IPS DF 6.9 (cell line): ENCODE measurements at regions not wholly inside any gene's neighbourhood (a gene's known extent, or its start where the extent isn't known, plus 50 kb on each side); places are given as distances from the start of the nearest gene placed in this dataset.
"Not testable (repeated sequence)": the region's sequence is repeated elsewhere in the genome, so short reads cannot be mapped to it uniquely, and the experiment has no call there.

Experiments used
- DNase-seq: peaks from one replicate; pipeline ENCODE4 v3.0.0-alpha.2; 2013; ENCODE audit warnings: low read depth, low spot score
- H3K27ac ChIP-seq: one replicate; pipeline ENCODE4 v1.5.1; 2013; ENCODE audit warnings: low read length, control low read depth
- H3K27me3 ChIP-seq: 2 replicates; pipeline ENCODE4 v1.6.1; 2013; ENCODE audit warnings: mild to moderate bottlenecking, low read length; ENCODE audit not compliant: control insufficient read depth, insufficient read depth
- H3K36me3 ChIP-seq: 2 replicates; pipeline ENCODE4 v1.6.1; 2013; ENCODE audit warnings: low read length; ENCODE audit not compliant: control insufficient read depth, insufficient read depth
- H3K4me1 ChIP-seq: 2 replicates; pipeline ENCODE4 v1.6.1; 2013; ENCODE audit warnings: low read length; ENCODE audit not compliant: control insufficient read depth, insufficient read depth
- H3K4me3 ChIP-seq: 2 replicates; pipeline ENCODE4 v1.5.1; 2013; ENCODE audit warnings: mild to moderate bottlenecking, low read length
- H3K9me3 ChIP-seq: 2 replicates; pipeline ENCODE4 v1.6.1; 2013; ENCODE audit warnings: low read length, inconsistent platforms; ENCODE audit not compliant: control insufficient read depth, insufficient read depth
- WGBS: extraction: QIAGEN DNeasy Blood & Tissue Kit; methylation state at CpG from one replicate; pipeline ENCODE4 v1.1.7; 2013; ENCODE audit warnings: mixed read lengths, missing lambda C conversion rate; ENCODE audit not compliant: insufficient read length, insufficient coverage; 5-methylcytosine and 5-hydroxymethylcytosine counted together

GRCh38 chr3:15932348-15933300 is 134.8 kb upstream of the ANKRD28 start:
- no peak overlapping the region for H3K27ac ChIP-seq
- H3K36me3 ChIP-seq = no peaks in the 10 kb centered on the region
- H3K4me1 ChIP-seq = no peaks in the 10 kb centered on the region
- no peak overlapping the region for H3K4me3 ChIP-seq
- H3K9me3 ChIP-seq = no peaks in the 10 kb centered on the region
- DNase-seq = no peak
- no CpG with 5 or more reads among the region's 7 CpGs for WGBS
- H3K27me3 ChIP-seq = no peaks in the 10 kb centered on the region

- no peaks in the 10 kb centered on the region for H3K36me3 ChIP-seq
- no peaks in the 10 kb centered on the region for H3K9me3 ChIP-seq
- H3K4me1 ChIP-seq = no peaks in the 10 kb centered on the region
- H3K27ac ChIP-seq = no peak overlapping the region
- no peak overlapping the region for H3K4me3 ChIP-seq
- WGBS = no CpG with 5 or more reads among the region's 4 CpGs
- no peaks in the 10 kb centered on the region for H3K27me3 ChIP-seq
- DNase-seq = no peak
Observed at GRCh38 chr3:15933439-15934139, 135.8 kb upstream of the ANKRD28 start.

- H3K27ac ChIP-seq = no peak overlapping the region
Observed at GRCh38 chr3:15934389-15935195, 136.8 kb upstream of the ANKRD28 start.

GRCh38 chr3:15936312-15936711 is 138.5 kb upstream of the ANKRD28 start:
- no CpG with 5 or more reads among the region's 5 CpGs for WGBS
- no peaks in the 10 kb centered on the region for H3K36me3 ChIP-seq
- H3K4me3 ChIP-seq = no peak overlapping the region
- H3K9me3 ChIP-seq = no peaks in the 10 kb centered on the region
- no peak for DNase-seq
- no peaks in the 10 kb centered on the region for H3K27me3 ChIP-seq
- H3K4me1 ChIP-seq = no peaks in the 10 kb centered on the region
- no peak overlapping the region for H3K27ac ChIP-seq

More at GRCh38 chr3:15934389-15935195, 136.8 kb upstream of the ANKRD28 start:
- H3K27me3 ChIP-seq = no peaks in the 10 kb centered on the region
- H3K36me3 ChIP-seq = no peaks in the 10 kb centered on the region
- no peak overlapping the region for H3K4me3 ChIP-seq
- no peaks in the 10 kb centered on the region for H3K9me3 ChIP-seq
- H3K4me1 ChIP-seq = no peaks in the 10 kb centered on the region
- WGBS = no CpG with 5 or more reads among the region's 6 CpGs
- DNase-seq = no peak

GRCh38 chr3:15940641-15941040 is 142.9 kb upstream of the ANKRD28 start:
- no CpG with 5 or more reads among the region's 1 CpG for WGBS
- DNase-seq = no peak
- no peaks in the 10 kb centered on the region for H3K27me3 ChIP-seq
- no peak overlapping the region for H3K27ac ChIP-seq
- H3K4me1 ChIP-seq = no peaks in the 10 kb centered on the region
- H3K36me3 ChIP-seq = no peaks in the 10 kb centered on the region
- H3K9me3 ChIP-seq = no peaks in the 10 kb centered on the region
- no peak overlapping the region for H3K4me3 ChIP-seq

GRCh38 chr3:15941457-15941856 is 143.7 kb upstream of the ANKRD28 start:
- not testable (repeated sequence) for DNase-seq, H3K4me3 ChIP-seq, H3K27ac ChIP-seq, H3K9me3 ChIP-seq, H3K27me3 ChIP-seq, H3K4me1 ChIP-seq, H3K36me3 ChIP-seq
- WGBS = no CpG with 5 or more reads among the region's 2 CpGs

GRCh38 chr3:15941958-15942357 is 144.2 kb upstream of the ANKRD28 start:
- H3K9me3 ChIP-seq = no peaks in the 10 kb centered on the region
- WGBS = no CpG with 5 or more reads among the region's 1 CpG
- H3K27ac ChIP-seq = no peak overlapping the region
- DNase-seq = no peak
- H3K4me3 ChIP-seq = no peak overlapping the region
- H3K27me3 ChIP-seq = no peaks in the 10 kb centered on the region
- no peaks in the 10 kb centered on the region for H3K36me3 ChIP-seq
- no peaks in the 10 kb centered on the region for H3K4me1 ChIP-seq

GRCh38 chr3:15942462-15942861 is 144.7 kb upstream of the ANKRD28 start:
- Histone ChIP-seq H3K4me1 (no peaks in the 10 kb centered on the region), H3K27me3 (no peaks in the 10 kb centered on the region), H3K4me3 (no peak overlapping the region), H3K36me3 (no peaks in the 10 kb centered on the region), H3K27ac (no peak overlapping the region), H3K9me3 (no peaks in the 10 kb centered on the region)
- no peak for DNase-seq

GRCh38 chr3:15942936-15943335 is 145.2 kb upstream of the ANKRD28 start:
- DNase-seq = no peak
- H3K9me3 ChIP-seq = no peaks in the 10 kb centered on the region
- no peaks in the 10 kb centered on the region for H3K36me3 ChIP-seq
- H3K27ac ChIP-seq = no peak overlapping the region
- H3K4me1 ChIP-seq = no peaks in the 10 kb centered on the region
- no CpG with 5 or more reads among the region's 2 CpGs for WGBS
- H3K4me3 ChIP-seq = no peak overlapping the region
- no peaks in the 10 kb centered on the region for H3K27me3 ChIP-seq

- no peak for DNase-seq
- Histone ChIP-seq H3K27me3 (no peaks in the 10 kb centered on the region), H3K9me3 (no peaks in the 10 kb centered on the region), H3K4me3 (no peak overlapping the region), H3K36me3 (no peaks in the 10 kb centered on the region), H3K27ac (no peak overlapping the region), H3K4me1 (no peaks in the 10 kb centered on the region)
- no CpG with 5 or more reads among the region's 1 CpG for WGBS
Observed at GRCh38 chr3:15948388-15948787, 150.6 kb upstream of the ANKRD28 start.
